ENCODE measurements at regions not wholly inside any gene's neighbourhood (a gene's known extent, or its start where the extent isn't known, plus 50 kb on each side); places are given as distances from the start of the nearest gene placed in this dataset.

DNA sequence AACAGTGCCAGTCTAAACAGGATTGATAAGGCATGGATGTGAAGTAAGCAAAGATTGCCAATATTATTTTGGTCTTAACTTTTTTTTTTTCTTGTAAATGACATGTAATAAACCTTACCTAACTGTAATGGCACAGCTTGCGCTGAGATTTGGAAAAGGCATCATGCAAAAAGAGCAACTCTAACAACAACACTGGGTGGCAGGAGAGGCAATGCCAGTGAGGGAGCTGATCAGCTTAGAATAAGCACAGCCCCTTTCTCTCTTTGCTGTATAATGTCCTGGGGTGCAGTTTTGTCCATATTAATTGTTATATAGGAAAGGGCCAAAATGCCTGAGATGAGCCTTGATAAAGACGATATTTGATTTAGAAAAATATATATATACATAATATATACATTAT is 1589.7 kb upstream of the FLRT2 start:
- TF ChIP-seq CTCF (IDR thresholded peaks at IDR 0.05) = peak in 9 of 12 donors; percentile 11 to 36 (median 22)
- TF ChIP-seq POLR2A (IDR thresholded peaks at IDR 0.05) = no peak
